ENCODE measurements at regions not wholly inside any gene's neighbourhood (a gene's known extent, or its start where the extent isn't known, plus 50 kb on each side); places are given as distances from the start of the nearest gene placed in this dataset.
"Not testable (repeated sequence)": the region's sequence is repeated elsewhere in the genome, so short reads cannot be mapped to it uniquely, and the experiment has no call there.

GRCh38 chr2:136715146-136715545 lies 50.2 kb upstream of the THSD7B start:
- no peak for DNase-seq

GRCh38 chr2:136714452-136714951 lies 50.8 kb upstream of the THSD7B start:
- DNase-seq: no peak

- no peak for DNase-seq
Measured at GRCh38 chr2:136713739-136714138, 51.6 kb upstream of the THSD7B start.

- DNase-seq: no peak
Measured at GRCh38 chr2:136705336-136705735, 60.0 kb upstream of the THSD7B start.

GRCh38 chr2:136703214-136703613 lies 62.1 kb upstream of the THSD7B start:
- DNase-seq: no peak

- DNase-seq: no peak
Measured at GRCh38 chr2:136696438-136696837, 68.9 kb upstream of the THSD7B start.

- DNase-seq: no peak
Measured at GRCh38 chr2:136693966-136694365, 71.4 kb upstream of the THSD7B start.

GRCh38 chr2:136680079-136680478 lies 85.3 kb upstream of the THSD7B start:
- DNase-seq: not testable (repeated sequence)

- no peak for DNase-seq
Measured at GRCh38 chr2:136665736-136666135, 99.6 kb upstream of the THSD7B start.

GRCh38 chr2:136664713-136665405 lies 100.5 kb upstream of the THSD7B start:
- DNase-seq: no peak

GRCh38 chr2:136658201-136658600 lies 107.1 kb upstream of the THSD7B start:
- DNase-seq: no peak

GRCh38 chr2:136653861-136654260 lies 111.5 kb upstream of the THSD7B start:
- DNase-seq: no peak

- DNase-seq: no peak
Measured at GRCh38 chr2:136651456-136652010, 113.8 kb upstream of the THSD7B start.

- DNase-seq: no peak
Measured at GRCh38 chr2:136647039-136647438, 118.3 kb upstream of the THSD7B start.

- no peak for DNase-seq
Measured at GRCh38 chr2:136645236-136645828, 120.0 kb upstream of the THSD7B start.

GRCh38 chr2:136639651-136640050 lies 125.7 kb upstream of the THSD7B start:
- no peak for DNase-seq

- no peak for DNase-seq
Measured at GRCh38 chr2:136638193-136638592, 127.2 kb upstream of the THSD7B start.

GRCh38 chr2:136637402-136637801 lies 127.9 kb upstream of the THSD7B start:
- DNase-seq: no peak

GRCh38 chr2:136628490-136628889 lies 136.9 kb upstream of the THSD7B start:
- DNase-seq: no peak

- DNase-seq: no peak
Measured at GRCh38 chr2:136613096-136613495, 152.2 kb upstream of the THSD7B start.

GRCh38 chr2:136612079-136612478 lies 153.3 kb upstream of the THSD7B start:
- no peak for DNase-seq

GRCh38 chr2:136611451-136611850 lies 153.9 kb upstream of the THSD7B start:
- no peak for DNase-seq

- DNase-seq: no peak
Measured at GRCh38 chr2:136582628-136583205, 182.6 kb upstream of the THSD7B start.

GRCh38 chr2:136572335-136572734 lies 193.0 kb upstream of the THSD7B start:
- no peak for DNase-seq

Measured in activated gamma-delta T cell treated with Interleukin-2 at 50 U/mL for 16 hours (primary cell).